Neural crest cell (in vitro differentiated cells): ENCODE measurements at regions not wholly inside any gene's neighbourhood (a gene's known extent, or its start where the extent isn't known, plus 50 kb on each side); places are given as distances from the start of the nearest gene placed in this dataset.

Experiments used
- DNase-seq: peaks from one replicate; pipeline ENCODE4 v3.0.0; 2021; ENCODE audit warnings: low read depth, mixed read lengths, low spot score
- H3K27ac Mint-ChIP-seq: one replicate; pipeline ENCODE4 v1.8.0; 2021; ENCODE audit warnings: mild to moderate bottlenecking, mixed read lengths; ENCODE audit not compliant: unreplicated experiment
- H3K27me3 Mint-ChIP-seq: 2 replicates; pipeline ENCODE4 v1.8.0; 2021; ENCODE audit warnings: low read depth, mild to moderate bottlenecking, mixed read lengths
- H3K36me3 Mint-ChIP-seq: 2 replicates; pipeline ENCODE4 v1.8.0; 2021; ENCODE audit warnings: low read depth, mild to moderate bottlenecking, mixed read lengths
- H3K4me1 Mint-ChIP-seq: 2 replicates; pipeline ENCODE4 v1.8.0; 2021; ENCODE audit warnings: mixed read lengths
- H3K4me3 Mint-ChIP-seq: one replicate; pipeline ENCODE4 v1.8.0; 2021; ENCODE audit warnings: mild to moderate bottlenecking, mixed read lengths
- H3K9me3 Mint-ChIP-seq: 2 replicates; pipeline ENCODE4 v1.8.0; 2021; ENCODE audit warnings: mixed read lengths
- CTCF ChIP-seq: fragments of 200-600 bp; sonication (generic); conservative IDR thresholded peaks from 2 replicates; pipeline ENCODE4 v1.5.0; 2021; ENCODE audit warnings: antibody characterized with exemption, mild to moderate bottlenecking

- no peak for DNase-seq
- Mint-ChIP-seq H3K9me3 (no peaks in the 10 kb centered on the region), H3K27ac (no peak overlapping the region), H3K27me3 (no peaks in the 10 kb centered on the region), H3K4me1 (peaks cover 4% of the 10 kb centered on the region), H3K36me3 (no peaks in the 10 kb centered on the region), H3K4me3 (no peak overlapping the region)
- TF ChIP-seq CTCF = no peak
Observed at GRCh38 chr5:107294211-107294550, 376.6 kb downstream of the EFNA5 start.

- Mint-ChIP-seq H3K27ac (no peak overlapping the region), H3K4me3 (no peak overlapping the region), H3K9me3 (peaks cover 2% of the 10 kb centered on the region), H3K4me1 (peaks cover 9% of the 10 kb centered on the region), H3K27me3 (no peaks in the 10 kb centered on the region), H3K36me3 (no peaks in the 10 kb centered on the region)
- DNase-seq = no peak
- no peak for TF ChIP-seq CTCF
Observed at GRCh38 chr5:107293541-107294210, 377.1 kb downstream of the EFNA5 start.

- no peaks in the 10 kb centered on the region for H3K36me3 Mint-ChIP-seq
- no peak for DNase-seq
- no peak for TF ChIP-seq CTCF
- peaks cover 2% of the 10 kb centered on the region for H3K9me3 Mint-ChIP-seq
- H3K4me1 Mint-ChIP-seq = peaks cover 27% of the 10 kb centered on the region
- no peak overlapping the region for H3K27ac Mint-ChIP-seq
- no peaks in the 10 kb centered on the region for H3K27me3 Mint-ChIP-seq
- no peak overlapping the region for H3K4me3 Mint-ChIP-seq
Observed at GRCh38 chr5:107291866-107292265, 378.9 kb downstream of the EFNA5 start.

GRCh38 chr5:107290780-107291398 is 379.8 kb downstream of the EFNA5 start:
- Mint-ChIP-seq H3K27ac (no peak overlapping the region), H3K9me3 (peaks cover 2% of the 10 kb centered on the region)

GRCh38 chr5:107289030-107289714 is 381.6 kb downstream of the EFNA5 start:
- peaks cover 32% of the 10 kb centered on the region for H3K4me1 Mint-ChIP-seq
- peaks cover 2% of the 10 kb centered on the region for H3K9me3 Mint-ChIP-seq
- no peak overlapping the region for H3K4me3 Mint-ChIP-seq
- no peaks in the 10 kb centered on the region for H3K27me3 Mint-ChIP-seq
- no peak for DNase-seq
- H3K36me3 Mint-ChIP-seq = no peaks in the 10 kb centered on the region
- no peak overlapping the region for H3K27ac Mint-ChIP-seq
- TF ChIP-seq CTCF = no peak

More at GRCh38 chr5:107290780-107291398, 379.8 kb downstream of the EFNA5 start:
- Mint-ChIP-seq H3K27me3 (no peaks in the 10 kb centered on the region), H3K4me3 (no peak overlapping the region), H3K36me3 (no peaks in the 10 kb centered on the region), H3K4me1 (peaks cover 32% of the 10 kb centered on the region)
- DNase-seq = no peak
- no peak for TF ChIP-seq CTCF
